ENCODE measurements at regions not wholly inside any gene's neighbourhood (a gene's known extent, or its start where the extent isn't known, plus 50 kb on each side); places are given as distances from the start of the nearest gene placed in this dataset.
"Not testable (repeated sequence)": the region's sequence is repeated elsewhere in the genome, so short reads cannot be mapped to it uniquely, and the experiment has no call there.

DNA sequence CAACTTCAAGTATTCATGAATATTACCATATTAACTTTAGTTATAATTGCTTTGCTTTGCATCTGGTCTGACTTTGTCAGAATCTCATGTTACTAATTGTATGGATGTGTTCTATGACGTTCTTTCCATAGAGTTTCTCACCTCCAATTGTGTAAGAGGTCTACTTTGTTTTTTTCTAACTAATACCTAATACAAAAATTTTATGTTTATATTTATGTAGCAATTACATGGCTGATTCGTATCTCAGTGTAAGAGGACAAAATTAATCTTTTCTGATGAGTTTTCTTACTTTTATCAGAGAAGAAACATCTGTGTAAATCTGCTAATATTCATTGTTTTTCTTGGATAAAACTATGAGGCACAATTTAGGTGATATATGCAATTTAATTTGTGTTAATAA is 224.8 kb upstream of the B3GALT2 start:
- DNase-seq, result no peak

DNA sequence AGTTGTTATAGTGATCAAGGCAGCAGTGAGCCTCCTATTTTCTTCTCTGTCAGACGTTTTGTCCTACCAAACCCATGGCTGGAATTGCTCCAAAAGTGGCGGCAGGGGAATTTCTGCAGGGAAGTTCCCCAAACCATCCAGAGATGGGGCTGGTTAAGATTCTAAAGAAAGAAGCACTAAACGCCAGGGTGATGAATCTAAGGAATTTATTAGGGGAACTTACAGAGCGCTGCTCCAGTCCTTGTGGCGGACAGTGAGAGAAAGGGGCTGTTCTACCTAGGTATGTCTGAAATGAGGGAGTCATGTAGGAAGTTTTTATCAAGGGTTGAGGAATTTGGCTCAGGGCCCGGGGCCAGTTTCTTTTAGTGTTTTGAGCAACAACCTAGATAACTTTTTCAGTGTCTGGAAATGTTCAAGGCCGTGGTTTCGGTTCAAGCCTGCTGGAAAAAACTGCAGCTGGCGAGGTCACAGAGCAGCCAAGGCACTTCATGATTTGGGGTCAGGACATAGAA is 222.4 kb upstream of the B3GALT2 start:
- DNase-seq, result no peak

DNA sequence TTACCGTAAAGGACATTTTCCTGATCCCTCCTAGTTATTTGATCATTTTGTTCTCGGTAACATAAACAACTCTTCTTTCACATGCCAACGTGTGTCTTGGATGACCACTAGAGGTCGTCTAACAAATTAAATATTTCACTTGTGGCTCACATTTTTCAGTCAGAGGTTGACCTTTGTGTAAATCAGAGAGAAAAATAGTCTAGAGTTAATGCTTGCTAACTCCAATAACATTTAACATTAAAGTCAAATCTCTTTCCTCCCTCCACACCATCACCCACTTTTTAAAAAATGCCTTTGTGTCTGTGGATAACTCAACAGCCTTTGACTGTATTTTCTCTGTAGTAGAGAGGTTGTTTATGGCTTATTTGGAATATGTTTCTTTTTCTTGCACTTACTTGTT is 220.5 kb upstream of the B3GALT2 start:
- peak in 1 of 2 experiments; percentile 50 for DNase-seq

DNA sequence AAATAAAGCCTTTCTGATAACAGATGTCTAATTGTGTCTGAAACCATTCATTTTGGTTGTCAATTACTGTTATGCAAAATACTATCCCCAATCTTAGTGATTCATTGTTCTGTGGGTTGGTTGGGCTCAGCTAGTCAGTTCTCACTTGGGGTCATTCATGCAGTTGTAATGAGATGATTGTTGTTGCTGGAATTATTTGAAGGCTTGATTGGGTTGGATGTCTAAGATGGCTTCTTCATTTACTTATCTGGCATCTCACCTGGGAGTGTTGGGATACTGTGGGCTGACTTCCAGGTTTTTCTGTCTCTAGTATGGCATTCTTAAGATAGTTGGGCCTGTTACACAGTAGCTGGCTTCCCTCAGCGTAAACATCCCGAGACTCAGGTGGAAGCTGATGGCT is 217.8 kb upstream of the B3GALT2 start:
- DNase-seq, result no peak

DNA sequence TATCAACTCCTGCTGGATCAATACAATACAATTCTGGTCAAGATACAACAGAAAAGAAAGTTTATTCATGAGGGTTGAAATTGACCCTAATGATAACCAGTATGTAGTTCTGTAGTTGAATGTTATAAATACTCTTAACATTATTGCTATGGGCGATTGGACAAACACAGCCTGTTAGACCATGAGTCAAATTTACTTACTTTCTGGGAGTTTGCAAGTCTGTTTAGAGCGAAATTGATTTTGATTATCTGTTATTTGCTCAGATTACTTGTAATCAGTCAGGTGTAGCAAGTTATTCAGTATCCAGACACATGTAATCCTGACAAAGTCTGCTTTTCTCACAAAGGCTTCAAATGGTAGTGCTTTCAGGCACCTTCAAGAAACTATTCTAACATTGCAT is 216.6 kb upstream of the B3GALT2 start:
- no peak for DNase-seq

DNA sequence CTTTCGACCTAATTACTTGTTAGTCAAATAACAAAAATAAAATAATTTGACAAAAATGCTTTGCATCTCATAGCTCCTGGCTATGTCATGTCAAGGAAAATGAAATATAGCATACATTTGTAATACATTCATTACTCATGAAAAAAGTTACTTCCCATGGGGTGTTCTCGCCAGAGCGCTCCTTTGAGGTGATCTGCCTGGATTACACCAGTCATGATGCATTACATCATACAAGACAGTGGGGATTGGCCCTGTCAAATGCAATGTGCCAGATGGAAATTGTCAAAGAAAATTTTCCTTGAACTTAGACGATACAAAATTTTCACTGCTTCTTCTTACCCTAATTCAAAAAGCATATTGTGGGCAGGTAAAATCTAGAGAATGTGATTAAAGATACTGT is 215.6 kb upstream of the B3GALT2 start:
- no peak for DNase-seq

DNA sequence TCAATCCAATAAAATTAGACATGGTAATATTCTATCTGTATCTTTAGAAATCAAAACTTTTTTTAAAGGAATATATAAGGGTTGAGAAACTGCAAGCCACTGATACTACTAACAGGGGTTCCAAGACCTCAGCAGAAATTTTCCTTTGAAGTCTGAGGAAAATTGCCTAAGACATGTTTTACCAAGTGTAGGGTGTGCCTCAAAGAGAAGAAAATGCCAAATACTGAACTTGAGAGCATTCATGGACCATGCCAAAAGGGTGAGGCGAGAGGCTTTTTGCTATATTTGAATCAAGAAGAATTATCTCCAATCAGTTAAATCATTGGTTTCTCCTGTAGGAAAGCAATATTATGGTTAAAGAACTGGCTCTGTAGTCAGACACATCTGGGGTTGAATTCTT is 207.9 kb upstream of the B3GALT2 start:
- DNase-seq, result no peak

DNA sequence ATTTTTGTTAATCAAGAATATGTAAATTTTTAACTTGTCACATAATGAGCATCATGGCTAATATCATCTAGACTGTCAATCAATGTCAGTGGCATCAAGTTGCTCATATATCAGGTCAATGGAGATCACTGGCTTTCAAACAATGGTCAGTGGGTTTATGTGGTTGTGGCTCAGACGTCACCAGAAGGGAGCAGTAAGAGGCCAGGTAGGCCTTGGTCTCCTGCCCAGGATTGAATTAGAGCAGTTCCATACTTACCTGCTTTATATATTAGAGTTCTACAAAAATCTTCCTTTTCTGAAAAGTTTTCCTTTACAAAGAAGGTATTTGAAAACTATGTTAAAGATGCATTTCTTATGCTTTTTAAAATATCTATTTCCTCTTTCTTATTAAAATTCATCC is 206.3 kb upstream of the B3GALT2 start:
- no peak for DNase-seq

DNA sequence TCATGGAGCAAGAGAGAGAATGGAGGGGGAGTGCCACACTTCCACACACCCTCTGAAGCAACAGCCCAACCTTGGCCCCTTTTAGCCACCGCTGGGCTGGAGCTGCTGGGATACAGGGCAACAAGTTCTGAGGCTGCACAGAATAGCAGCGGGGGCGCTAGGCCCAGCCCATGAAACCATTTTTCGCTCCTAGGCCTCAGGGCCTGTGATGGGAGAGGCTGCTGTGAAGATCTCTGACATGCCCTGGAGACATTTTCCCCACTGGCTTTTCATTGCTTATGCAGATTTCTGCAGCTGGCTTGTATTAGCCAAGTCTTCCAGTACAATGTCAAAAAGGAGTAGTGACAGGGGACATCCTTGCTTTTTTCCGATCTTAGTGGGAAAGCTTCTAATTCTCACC is 202.3 kb upstream of the B3GALT2 start:
- no peak for DNase-seq

DNA sequence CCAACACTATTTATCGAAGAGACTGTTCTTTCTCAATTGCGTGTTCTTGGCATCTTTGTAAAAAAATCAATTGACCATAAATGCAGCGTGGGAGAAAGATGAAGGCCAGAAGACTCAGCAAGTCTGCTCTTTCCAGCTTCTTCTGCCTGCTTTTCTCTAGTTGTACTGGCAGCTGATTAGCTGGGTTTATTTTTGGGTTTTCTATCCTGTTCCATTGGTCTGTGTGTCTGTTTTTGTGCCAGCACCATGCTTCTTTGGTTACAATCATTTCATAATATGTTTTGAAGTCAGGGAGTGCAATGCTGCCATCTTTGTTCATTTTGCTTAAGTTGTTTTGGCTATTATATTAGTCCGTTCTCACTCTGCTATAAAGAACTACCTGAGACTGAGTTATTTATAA is 201.8 kb upstream of the B3GALT2 start:
- DNase-seq, result no peak

DNA sequence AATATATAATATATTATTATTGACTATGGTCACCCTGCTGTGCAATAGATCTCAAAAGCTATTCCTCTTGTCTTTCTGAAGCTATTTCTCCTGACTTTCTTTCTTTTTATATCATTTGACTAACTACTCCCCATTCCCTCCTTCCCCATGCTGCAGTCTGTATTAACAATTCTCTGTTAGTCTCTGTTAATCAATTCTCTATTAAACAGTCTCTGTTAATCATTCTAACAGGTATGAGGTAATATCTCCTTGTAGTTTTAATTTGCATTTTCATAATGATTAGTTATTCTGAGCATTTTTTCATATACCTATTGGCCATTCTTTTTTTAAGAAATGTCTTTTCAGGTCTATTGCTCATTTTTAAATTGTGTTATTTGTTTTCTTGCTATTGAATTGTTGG is 201.0 kb upstream of the B3GALT2 start:
- DNase-seq, result no peak

DNA sequence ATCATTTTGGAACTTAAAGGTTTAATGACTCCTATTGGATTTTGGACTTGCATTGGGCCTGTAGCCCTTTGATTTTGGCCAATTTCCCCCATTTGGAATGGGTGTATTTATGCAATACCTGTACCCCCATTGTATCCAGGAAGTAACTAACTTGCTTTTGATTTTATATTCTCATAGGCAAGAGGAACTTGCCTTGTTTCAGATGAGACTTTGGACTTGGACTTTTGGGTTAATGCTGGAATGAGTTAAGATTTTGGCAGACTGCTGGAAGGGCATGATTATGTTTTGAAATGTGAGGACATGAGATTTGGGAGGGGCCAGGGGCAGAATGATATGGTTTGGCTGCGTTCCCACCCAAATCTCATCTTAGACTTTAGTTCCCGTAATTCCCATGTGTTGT is 192.0 kb upstream of the B3GALT2 start:
- not testable (repeated sequence) for DNase-seq

DNA sequence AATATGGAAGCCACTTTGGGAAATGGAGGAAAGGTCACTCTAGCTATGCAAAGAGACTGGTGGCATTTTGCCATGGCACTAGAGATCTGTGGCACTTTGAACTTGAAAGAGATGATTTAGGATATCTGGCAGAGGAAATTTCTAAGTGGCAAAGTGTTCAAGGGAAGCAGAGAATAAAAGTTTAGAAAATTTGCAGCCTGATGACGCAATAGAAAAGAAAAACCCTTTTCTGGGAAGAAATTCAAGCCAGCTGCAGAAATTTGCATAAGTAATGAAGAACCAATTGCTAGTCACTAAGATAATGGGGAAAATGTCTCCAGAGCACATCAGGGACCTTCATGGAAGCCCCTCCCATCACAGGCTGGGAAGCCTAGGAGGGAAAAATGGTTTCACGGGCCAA is 191.1 kb upstream of the B3GALT2 start:
- no peak for DNase-seq

DNA sequence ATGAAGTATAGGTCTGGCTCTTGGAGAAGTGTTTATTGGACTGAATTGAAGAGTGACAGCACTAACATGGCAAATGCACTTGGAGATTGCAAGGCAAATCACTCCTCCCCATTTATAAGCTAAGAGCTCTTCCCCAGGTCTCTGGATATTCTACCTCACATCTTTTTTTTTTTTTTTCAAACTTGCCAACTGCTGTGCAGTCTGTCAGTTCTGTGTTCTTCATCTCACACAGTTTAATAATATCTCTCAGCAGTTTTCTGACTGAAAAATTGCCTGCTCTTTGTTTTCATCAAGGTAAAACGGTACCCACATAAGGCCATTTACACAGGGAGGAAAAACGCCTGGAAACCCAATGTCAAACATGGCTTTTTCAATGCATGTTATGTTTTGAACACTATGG is 186.1 kb upstream of the B3GALT2 start:
- DNase-seq, result peak in 1 of 2 experiments; percentile 28

DNA sequence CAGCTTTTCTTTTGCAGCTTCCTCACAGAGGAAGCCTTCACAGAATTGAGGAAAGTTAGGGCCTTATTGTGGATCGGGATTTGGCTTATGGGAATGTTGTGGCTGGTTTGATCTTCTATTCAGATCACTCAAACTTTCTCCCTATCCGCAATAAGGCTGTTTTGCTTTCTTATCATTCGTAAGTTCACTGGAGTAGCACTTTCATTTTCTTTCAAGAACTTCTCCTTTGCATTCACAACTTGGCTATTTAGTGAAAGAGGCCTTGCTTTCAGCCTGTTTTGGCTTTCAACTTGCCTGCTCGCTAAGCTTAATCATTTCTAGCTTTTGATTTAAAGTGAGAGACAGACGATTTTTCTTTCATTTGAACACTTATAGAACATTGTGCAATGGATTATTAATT is 181.9 kb upstream of the B3GALT2 start:
- no peak for DNase-seq

DNA sequence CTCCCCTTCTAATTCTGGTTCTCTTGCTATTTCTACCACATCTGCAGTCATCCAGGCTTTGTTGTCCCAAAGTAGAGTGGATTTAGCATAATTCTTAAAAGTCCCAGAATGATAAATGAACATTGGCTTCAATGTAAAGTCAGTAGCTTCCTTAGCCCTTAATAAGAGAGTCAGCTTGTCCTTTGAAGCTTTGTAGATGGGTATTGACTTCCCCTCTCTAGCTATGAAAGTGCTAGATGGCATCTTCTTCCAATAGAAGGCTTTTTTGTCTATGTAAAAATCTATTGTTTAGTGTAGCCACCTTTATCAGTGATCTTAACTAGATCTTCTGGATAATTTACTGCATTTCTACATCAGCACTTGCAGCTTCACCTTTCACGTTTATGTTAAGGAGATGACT is 181.4 kb upstream of the B3GALT2 start:
- no peak for DNase-seq

DNA sequence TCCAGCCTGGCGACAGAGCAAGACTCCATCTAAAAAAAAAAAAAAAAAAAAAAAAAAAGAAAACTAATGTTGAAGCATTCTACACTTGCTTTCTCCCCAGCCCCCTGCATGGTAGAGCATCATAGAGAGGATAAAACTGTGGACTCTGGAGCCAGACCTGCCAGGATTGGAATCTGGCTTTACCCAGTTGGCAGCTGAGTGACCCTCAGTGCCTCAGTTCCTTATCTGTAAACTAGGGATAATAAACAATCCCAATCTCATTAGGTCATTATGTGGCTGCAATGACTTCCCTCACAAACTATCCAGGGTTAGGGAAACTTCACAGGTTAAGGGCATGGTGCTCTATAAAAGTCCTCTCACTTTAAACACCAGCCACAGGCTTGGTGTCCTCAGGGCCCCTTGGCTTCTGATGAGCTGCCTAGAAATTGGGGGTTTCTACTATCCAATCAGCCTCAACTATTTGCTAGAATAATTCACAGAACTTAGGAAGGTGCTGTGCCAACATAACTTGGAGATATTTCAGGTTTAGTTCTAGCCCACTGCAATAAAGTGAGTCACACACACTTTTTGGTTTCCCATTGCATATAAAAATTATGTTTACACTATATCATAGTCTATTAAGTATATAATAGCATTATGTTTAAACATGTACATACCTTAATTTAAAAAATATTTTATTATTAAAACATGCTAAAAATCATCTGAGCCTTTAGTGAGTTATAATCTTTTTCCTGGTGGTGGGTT is 180.5 kb upstream of the B3GALT2 start:
- no peak for DNase-seq

DNA sequence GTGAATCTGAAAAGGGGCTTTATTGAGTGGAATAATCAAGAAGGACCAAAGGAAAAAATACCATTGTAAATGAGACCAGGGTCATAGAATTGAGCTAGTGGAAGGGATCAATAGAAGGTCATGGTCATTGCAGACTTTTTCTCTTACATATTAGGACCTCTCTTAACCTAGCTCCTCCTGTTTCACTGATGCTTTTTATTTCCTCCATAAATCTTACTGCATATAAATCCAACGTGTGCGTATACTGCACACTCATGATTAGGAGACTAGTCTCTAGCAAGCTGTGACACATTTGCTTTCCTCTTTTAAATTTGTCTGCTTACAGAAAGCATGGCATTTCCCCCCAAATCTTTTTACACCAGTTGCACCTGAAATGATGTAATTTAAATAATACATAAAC is 179.6 kb upstream of the B3GALT2 start:
- DNase-seq, result no peak

DNA sequence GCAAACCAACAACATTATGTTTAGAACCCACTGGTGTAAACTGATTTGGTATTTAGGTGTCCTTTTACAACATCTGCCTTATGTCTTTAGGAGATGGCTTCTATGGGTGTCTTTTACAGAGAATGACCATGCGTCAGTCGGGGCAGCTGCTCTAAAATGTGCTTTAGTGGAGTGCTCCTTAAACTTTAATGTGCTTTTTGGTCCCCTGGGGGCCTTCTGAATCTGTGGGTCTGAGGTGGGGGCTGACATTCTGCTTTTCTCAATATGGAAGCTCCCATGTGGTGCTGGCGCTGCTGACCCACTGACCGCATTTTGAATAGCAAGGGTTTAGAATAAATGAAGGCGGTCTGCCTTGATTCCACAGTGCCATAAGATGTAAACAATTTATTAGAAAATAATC is 173.2 kb upstream of the B3GALT2 start:
- peak in 1 of 2 experiments; percentile 1 for DNase-seq

DNA sequence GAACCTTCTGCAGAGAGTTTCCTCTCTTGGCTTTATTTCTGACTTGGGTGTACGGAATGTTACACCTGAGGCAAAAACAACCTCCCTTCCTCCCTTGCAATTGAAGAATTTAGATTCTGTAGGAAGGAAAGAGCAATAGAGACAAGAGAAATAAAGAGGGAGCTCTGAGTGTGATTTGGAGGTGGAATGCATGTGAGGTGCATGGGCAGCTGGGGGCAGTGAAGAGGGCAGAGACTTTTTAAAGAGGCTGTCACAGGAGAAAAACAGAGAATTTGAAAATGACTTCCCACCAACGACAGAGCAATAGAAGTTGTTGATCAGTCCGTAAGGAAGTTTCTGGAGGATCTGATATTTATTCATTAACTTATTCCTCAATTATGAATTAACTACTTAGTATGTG is 172.0 kb upstream of the B3GALT2 start:
- no peak for DNase-seq

DNA sequence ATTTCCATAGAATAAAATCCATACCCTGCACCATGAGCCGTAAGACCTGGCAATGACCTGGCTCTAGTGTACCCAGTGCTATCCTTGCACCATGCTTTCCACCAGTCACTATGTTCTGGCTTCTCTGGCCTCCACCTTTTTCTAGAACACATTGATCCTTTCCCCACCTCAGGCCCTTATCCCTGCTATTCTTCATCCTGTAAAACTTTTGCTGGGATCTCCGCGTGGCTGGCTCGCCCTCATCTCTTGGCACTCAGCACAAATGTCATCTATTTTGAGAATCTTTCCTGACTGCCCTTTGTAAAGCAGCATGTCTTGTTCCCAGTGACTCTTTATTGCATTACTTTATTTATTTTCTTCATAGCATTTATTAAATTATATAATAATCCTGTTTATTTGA is 169.8 kb upstream of the B3GALT2 start:
- DNase-seq, result no peak

DNA sequence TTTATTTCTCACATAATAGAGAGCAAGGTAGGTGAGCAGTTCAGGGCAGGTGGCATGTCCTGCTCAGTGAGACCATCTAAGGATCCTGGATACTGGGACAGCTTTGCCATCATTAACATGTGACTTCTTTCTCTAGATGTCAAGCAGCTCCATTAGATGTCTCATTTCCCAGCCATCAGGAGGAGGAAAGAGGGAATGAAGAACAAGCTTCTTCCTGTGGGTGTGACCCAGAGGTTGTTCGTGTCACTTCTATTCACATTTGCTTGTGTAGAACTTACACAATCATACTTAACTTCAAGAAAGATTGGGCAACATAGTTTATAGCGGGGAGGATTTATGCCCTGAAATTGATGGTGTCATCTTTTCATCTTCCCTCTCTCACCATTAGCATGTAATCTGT is 169.2 kb upstream of the B3GALT2 start:
- no peak for DNase-seq

DNA sequence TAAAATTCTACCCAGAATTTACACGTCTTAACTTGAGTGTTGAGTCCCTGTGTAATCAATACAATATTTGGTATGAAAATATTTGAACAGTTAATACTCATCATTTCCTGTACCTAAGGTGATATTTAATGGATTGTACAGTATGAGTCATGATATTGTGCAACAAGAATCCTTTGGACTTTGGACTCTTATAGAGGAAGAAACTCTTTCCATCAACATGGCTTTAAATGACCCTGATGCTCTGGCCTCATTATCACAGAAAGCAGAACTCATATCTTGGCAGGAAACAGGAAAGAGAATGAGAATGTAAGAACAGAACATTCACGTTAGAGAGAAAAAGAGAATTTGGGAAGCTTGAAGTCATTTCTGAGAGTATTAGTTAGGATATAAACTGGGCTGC is 168.8 kb upstream of the B3GALT2 start:
- no peak for DNase-seq

DNA sequence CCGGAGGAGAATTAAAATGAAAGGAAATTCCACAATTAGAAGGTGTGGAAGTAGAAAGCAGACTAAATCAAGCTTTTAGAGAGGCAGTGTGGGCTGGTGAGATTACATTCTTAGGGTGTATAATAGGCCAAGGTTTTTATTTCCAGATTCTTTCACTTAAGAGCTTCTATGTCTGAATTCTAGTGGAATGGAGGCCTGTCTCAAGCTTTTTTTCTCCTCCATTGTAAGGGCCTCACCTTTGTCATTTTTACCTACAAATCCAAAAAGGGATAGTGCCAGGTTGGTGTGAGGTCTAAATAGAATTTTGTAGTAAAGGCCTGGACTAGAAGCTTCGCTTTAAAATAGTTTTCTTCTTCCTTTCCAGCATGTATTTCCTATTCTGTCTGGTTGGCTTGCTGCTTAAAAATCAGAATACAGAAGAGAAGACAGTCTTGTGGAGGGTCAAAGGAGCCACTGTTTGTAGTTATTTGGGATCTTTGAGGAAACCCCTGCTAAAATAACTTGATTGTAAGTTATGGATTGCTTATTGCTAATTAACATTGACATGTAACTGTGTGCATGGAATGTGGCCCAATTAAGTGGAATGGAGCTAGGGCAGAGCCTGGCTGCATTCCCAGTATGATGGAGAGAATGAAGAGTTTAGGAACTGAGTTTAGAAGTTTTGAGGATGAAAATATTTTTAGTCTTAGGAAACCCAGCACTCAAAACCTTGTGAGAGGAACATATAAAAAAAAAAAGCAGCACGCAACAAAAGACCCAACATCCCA is 162.5 kb upstream of the B3GALT2 start:
- DNase-seq, result no peak
